Adipocyte (in vitro differentiated cells): ENCODE measurements at regions not wholly inside any gene's neighbourhood (a gene's known extent, or its start where the extent isn't known, plus 50 kb on each side); places are given as distances from the start of the nearest gene placed in this dataset.

Experiments used
- DNase-seq: peaks from one replicate; pipeline ENCODE4 v3.0.0-alpha.2; 2015; ENCODE audit warnings: low read depth
- H3K27me3 ChIP-seq: replicated peaks from 2 replicates; pipeline ENCODE4 v1.7.0; 2013; ENCODE audit warnings: mild to moderate bottlenecking, low read length, moderate library complexity; ENCODE audit not compliant: control insufficient read depth, insufficient read depth
- H3K36me3 ChIP-seq: 2 replicates; pipeline ENCODE4 v1.7.0; 2013; ENCODE audit warnings: low read length, mild to moderate bottlenecking, moderate library complexity; ENCODE audit not compliant: control insufficient read depth, insufficient read depth, severe bottlenecking
- H3K4me1 ChIP-seq: 2 replicates; pipeline ENCODE4 v1.7.0; 2013; ENCODE audit warnings: mild to moderate bottlenecking, low read length, moderate library complexity; ENCODE audit not compliant: control insufficient read depth, insufficient read depth
- H3K4me3 ChIP-seq: 2 replicates; pipeline ENCODE4 v1.7.0; 2013; ENCODE audit warnings: mild to moderate bottlenecking, low read length, moderate library complexity
- H3K9ac ChIP-seq: 2 replicates; pipeline ENCODE4 v1.7.0; 2013; ENCODE audit warnings: mild to moderate bottlenecking, low read length, moderate library complexity
- H3K9me3 ChIP-seq: 2 replicates; pipeline ENCODE4 v1.7.0; 2013; ENCODE audit warnings: mild to moderate bottlenecking, low read length, moderate library complexity; ENCODE audit not compliant: control insufficient read depth

GRCh38 chr4:11494232-11494631 is 65.5 kb upstream of the HS3ST1 start:
- no peaks in the 10 kb centered on the region for H3K27me3 ChIP-seq
- no peak overlapping the region for H3K9ac ChIP-seq
- H3K4me3 ChIP-seq = no peak overlapping the region

GRCh38 chr4:11489453-11490083 is 60.9 kb upstream of the HS3ST1 start:
- Histone ChIP-seq H3K9ac (no peak overlapping the region), H3K9me3 (peaks cover 3% of the 10 kb centered on the region), H3K4me3 (no peak overlapping the region), H3K4me1 (no peaks in the 10 kb centered on the region), H3K36me3 (no peaks in the 10 kb centered on the region), H3K27me3 (no peaks in the 10 kb centered on the region)
- no peak for DNase-seq

More at GRCh38 chr4:11494232-11494631, 65.5 kb upstream of the HS3ST1 start:
- peaks cover 7% of the 10 kb centered on the region for H3K9me3 ChIP-seq
- no peak for DNase-seq
- no peaks in the 10 kb centered on the region for H3K4me1 ChIP-seq
- no peaks in the 10 kb centered on the region for H3K36me3 ChIP-seq

- Histone ChIP-seq H3K27me3 (no peaks in the 10 kb centered on the region), H3K9ac (no peak overlapping the region), H3K4me3 (no peak overlapping the region), H3K36me3 (no peaks in the 10 kb centered on the region), H3K9me3 (peaks cover 3% of the 10 kb centered on the region), H3K4me1 (no peaks in the 10 kb centered on the region)
- no peak for DNase-seq
Observed at GRCh38 chr4:11488657-11489452, 60.2 kb upstream of the HS3ST1 start.

- H3K4me3 ChIP-seq = no peak overlapping the region
- no peaks in the 10 kb centered on the region for H3K36me3 ChIP-seq
- no peaks in the 10 kb centered on the region for H3K27me3 ChIP-seq
- DNase-seq = peak; percentile 21
- H3K9ac ChIP-seq = no peak overlapping the region
- peaks cover 3% of the 10 kb centered on the region for H3K9me3 ChIP-seq
- no peaks in the 10 kb centered on the region for H3K4me1 ChIP-seq
Observed at GRCh38 chr4:11487868-11488544, 59.3 kb upstream of the HS3ST1 start.

GRCh38 chr4:11487139-11487538 is 58.4 kb upstream of the HS3ST1 start:
- Histone ChIP-seq H3K9ac (no peak overlapping the region), H3K9me3 (peaks cover 3% of the 10 kb centered on the region), H3K27me3 (no peaks in the 10 kb centered on the region), H3K4me3 (no peak overlapping the region), H3K4me1 (no peaks in the 10 kb centered on the region), H3K36me3 (no peaks in the 10 kb centered on the region)
- DNase-seq = no peak

- H3K9me3 ChIP-seq = peaks cover 3% of the 10 kb centered on the region
- no peak overlapping the region for H3K4me3 ChIP-seq
- no peaks in the 10 kb centered on the region for H3K4me1 ChIP-seq
- no peaks in the 10 kb centered on the region for H3K36me3 ChIP-seq
- no peak overlapping the region for H3K9ac ChIP-seq
- no peaks in the 10 kb centered on the region for H3K27me3 ChIP-seq
- no peak for DNase-seq
Observed at GRCh38 chr4:11485926-11486325, 57.2 kb upstream of the HS3ST1 start.

GRCh38 chr4:11484531-11484930 is 55.8 kb upstream of the HS3ST1 start:
- H3K4me3 ChIP-seq = no peak overlapping the region
- H3K27me3 ChIP-seq = no peaks in the 10 kb centered on the region
- H3K4me1 ChIP-seq = no peaks in the 10 kb centered on the region
- peaks cover 3% of the 10 kb centered on the region for H3K9me3 ChIP-seq
- no peak overlapping the region for H3K9ac ChIP-seq
- no peak for DNase-seq
- no peaks in the 10 kb centered on the region for H3K36me3 ChIP-seq

GRCh38 chr4:11483046-11483445 is 54.4 kb upstream of the HS3ST1 start:
- Histone ChIP-seq H3K9ac (no peak overlapping the region), H3K4me3 (no peak overlapping the region), H3K9me3 (peaks cover 3% of the 10 kb centered on the region), H3K27me3 (no peaks in the 10 kb centered on the region), H3K36me3 (no peaks in the 10 kb centered on the region), H3K4me1 (no peaks in the 10 kb centered on the region)
- DNase-seq = no peak

GRCh38 chr4:11480683-11481082 is 52.0 kb upstream of the HS3ST1 start:
- no peaks in the 10 kb centered on the region for H3K27me3 ChIP-seq
- no peak for DNase-seq
- H3K4me3 ChIP-seq = no peak overlapping the region
- H3K9me3 ChIP-seq = peaks cover 3% of the 10 kb centered on the region
- no peaks in the 10 kb centered on the region for H3K4me1 ChIP-seq
- H3K9ac ChIP-seq = no peak overlapping the region
- no peaks in the 10 kb centered on the region for H3K36me3 ChIP-seq
